Nephron progenitor cell (in vitro differentiated cells): ENCODE measurements at regions not wholly inside any gene's neighbourhood (a gene's known extent, or its start where the extent isn't known, plus 50 kb on each side); places are given as distances from the start of the nearest gene placed in this dataset.

Source experiments
- DNase-seq: peaks from one replicate; pipeline ENCODE4 v3.0.0; 2021
- H3K27ac Mint-ChIP-seq: 2 replicates; pipeline ENCODE4 v1.8.0; 2021; ENCODE audit warnings: mild to moderate bottlenecking, moderate library complexity, mixed read lengths
- H3K27me3 Mint-ChIP-seq: 2 replicates; pipeline ENCODE4 v1.8.0; 2021; ENCODE audit warnings: mild to moderate bottlenecking, low read depth, mixed read lengths; ENCODE audit not compliant: poor library complexity
- H3K36me3 Mint-ChIP-seq: 2 replicates; pipeline ENCODE4 v1.8.0; 2021; ENCODE audit warnings: low read depth, mixed read lengths
- H3K4me1 Mint-ChIP-seq: 2 replicates; pipeline ENCODE4 v1.8.0; 2021; ENCODE audit warnings: mixed read lengths
- H3K4me3 Mint-ChIP-seq: 2 replicates; pipeline ENCODE4 v1.8.0; 2021; ENCODE audit warnings: mild to moderate bottlenecking, moderate library complexity, mixed read lengths
- H3K9me3 Mint-ChIP-seq: 2 replicates; pipeline ENCODE4 v1.8.0; 2021; ENCODE audit warnings: mild to moderate bottlenecking, moderate library complexity, mixed read lengths
- CTCF ChIP-seq: fragments of 200-600 bp; sonication (generic); IDR thresholded peaks from 2 replicates; pipeline ENCODE4 v1.5.0; 2021; ENCODE audit warnings: antibody characterized with exemption

GRCh38 chr14:34064349-34064748, 113.5 kb upstream of the EGLN3 start:
- Mint-ChIP-seq H3K4me3 (no peak overlapping the region), H3K27ac (no peak overlapping the region), H3K27me3 (no peaks in the 10 kb centered on the region), H3K4me1 (peaks cover 35% of the 10 kb centered on the region), H3K9me3 (peaks cover 9% of the 10 kb centered on the region), H3K36me3 (no peaks in the 10 kb centered on the region)
- DNase-seq: no peak
- no peak for TF ChIP-seq CTCF

DNA sequence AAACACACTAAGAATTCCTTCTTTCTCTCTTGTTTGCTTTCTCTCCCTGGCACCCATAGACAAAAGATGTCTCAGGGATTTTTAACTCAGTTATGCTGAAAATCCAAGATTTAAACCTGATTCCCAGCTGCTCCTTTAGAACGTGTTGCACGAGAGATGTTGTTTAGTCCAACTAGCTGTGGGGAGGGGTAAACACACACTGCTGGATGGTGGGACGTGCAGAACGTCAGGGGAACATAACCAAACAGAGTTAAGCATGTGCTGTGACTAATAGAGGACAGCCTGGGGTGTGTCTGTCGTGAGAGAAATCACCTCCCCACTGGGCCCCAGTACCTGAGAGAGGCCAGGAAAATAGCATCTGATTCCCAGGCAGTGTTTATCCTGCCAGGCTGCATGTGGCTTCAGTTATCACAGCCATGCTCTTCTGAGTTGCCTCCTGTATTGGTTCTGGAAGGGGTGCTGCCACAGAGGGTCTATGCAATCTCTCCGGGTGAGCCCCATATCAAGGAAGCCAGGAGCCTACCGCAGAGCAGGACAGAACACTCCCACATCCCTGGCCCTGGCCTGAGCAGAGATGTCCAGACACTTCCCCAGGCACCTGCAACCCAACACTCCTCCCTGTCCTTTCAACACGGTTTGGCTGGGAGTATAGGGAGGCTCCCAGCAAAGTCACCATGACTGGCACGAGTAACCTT, 112.7 kb upstream of the EGLN3 start:
- H3K4me3 Mint-ChIP-seq: no peak overlapping the region
- peaks cover 41% of the 10 kb centered on the region for H3K4me1 Mint-ChIP-seq

GRCh38 chr14:34063042-34063441, 112.2 kb upstream of the EGLN3 start:
- peaks cover 41% of the 10 kb centered on the region for H3K4me1 Mint-ChIP-seq
- H3K27me3 Mint-ChIP-seq: no peaks in the 10 kb centered on the region
- H3K4me3 Mint-ChIP-seq: no peak overlapping the region
- DNase-seq: no peak
- no peak for TF ChIP-seq CTCF
- H3K27ac Mint-ChIP-seq: no peak overlapping the region
- H3K36me3 Mint-ChIP-seq: no peaks in the 10 kb centered on the region
- H3K9me3 Mint-ChIP-seq: peaks cover 7% of the 10 kb centered on the region

More for the DNA sequence above, 112.7 kb upstream of the EGLN3 start:
- no peak for TF ChIP-seq CTCF
- H3K27ac Mint-ChIP-seq: no peak overlapping the region
- DNase-seq: no peak
- peaks cover 9% of the 10 kb centered on the region for H3K9me3 Mint-ChIP-seq
- H3K27me3 Mint-ChIP-seq: no peaks in the 10 kb centered on the region
- no peaks in the 10 kb centered on the region for H3K36me3 Mint-ChIP-seq

DNA sequence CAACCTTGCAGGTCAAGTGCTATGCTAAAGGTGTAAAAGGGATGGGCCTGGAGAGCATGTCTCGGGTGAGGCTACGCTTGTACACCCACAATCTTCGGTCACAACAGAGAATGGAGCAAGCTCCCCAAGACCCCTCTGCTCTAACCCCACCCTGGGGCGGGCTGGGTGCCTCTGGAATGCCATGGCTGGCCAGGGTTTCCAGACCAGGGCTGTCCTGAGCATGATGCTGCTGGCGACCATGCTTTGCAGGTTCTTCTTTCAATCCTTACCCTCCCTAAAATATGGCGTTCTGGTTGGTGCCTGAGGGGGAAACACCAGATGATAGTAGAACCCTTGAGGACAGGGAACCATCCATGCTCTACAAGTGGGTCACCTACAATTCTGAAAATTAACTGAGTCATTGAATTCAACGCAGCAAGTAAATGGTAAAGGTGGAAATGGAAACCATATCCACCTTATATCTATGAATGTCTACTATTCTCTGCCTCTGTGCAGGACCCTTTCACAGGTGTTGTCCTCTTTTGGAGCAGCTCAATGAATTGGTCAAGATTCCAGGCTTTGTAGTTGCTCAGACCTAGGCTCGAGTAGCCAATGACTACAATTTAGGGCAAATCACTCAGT, 111.6 kb upstream of the EGLN3 start:
- Mint-ChIP-seq H3K27ac (no peak overlapping the region), H3K27me3 (no peaks in the 10 kb centered on the region), H3K9me3 (peaks cover 3% of the 10 kb centered on the region), H3K4me3 (no peak overlapping the region), H3K36me3 (no peaks in the 10 kb centered on the region), H3K4me1 (peaks cover 41% of the 10 kb centered on the region)
- TF ChIP-seq CTCF: no peak
- no peak for DNase-seq

GRCh38 chr14:34060651-34060999, 109.8 kb upstream of the EGLN3 start:
- Mint-ChIP-seq H3K27ac (peak overlapping the region; percentile 56), H3K36me3 (no peaks in the 10 kb centered on the region), H3K27me3 (peaks cover 2% of the 10 kb centered on the region), H3K9me3 (no peaks in the 10 kb centered on the region), H3K4me3 (peak overlapping the region; percentile 82), H3K4me1 (peaks cover 47% of the 10 kb centered on the region)
- TF ChIP-seq CTCF: no peak
- DNase-seq: no peak
